Esophagus squamous epithelium (tissue), 4 donors: ENCODE measurements at regions not wholly inside any gene's neighbourhood (a gene's known extent, or its start where the extent isn't known, plus 50 kb on each side); places are given as distances from the start of the nearest gene placed in this dataset.

Experiments used
- POLR2A ChIP-seq, 4 donors: fragments of 450-650 bp; IDR thresholded peaks; one replicate each; pipeline ENCODE4 v1.6.1; 2017; ENCODE audit warnings: antibody characterized with exemption in 4 of 4, mild to moderate bottlenecking in 4 of 4, moderate library complexity in 3 of 4
- TF ChIP-seq, protein P1 (sequence below), 6 experiments: fragments of 450-650 bp in 4 of 6; fragments of 200-600 bp in 2 of 6; sonication (generic) in 2 of 6; IDR thresholded peaks; one replicate each; pipeline ENCODE4 v1.5.1; 2016 to 2019; ENCODE audit warnings: antibody characterized with exemption in 6 of 6, mild to moderate bottlenecking in 4 of 6, moderate library complexity in 4 of 6

- TF ChIP-seq, protein P1, sequence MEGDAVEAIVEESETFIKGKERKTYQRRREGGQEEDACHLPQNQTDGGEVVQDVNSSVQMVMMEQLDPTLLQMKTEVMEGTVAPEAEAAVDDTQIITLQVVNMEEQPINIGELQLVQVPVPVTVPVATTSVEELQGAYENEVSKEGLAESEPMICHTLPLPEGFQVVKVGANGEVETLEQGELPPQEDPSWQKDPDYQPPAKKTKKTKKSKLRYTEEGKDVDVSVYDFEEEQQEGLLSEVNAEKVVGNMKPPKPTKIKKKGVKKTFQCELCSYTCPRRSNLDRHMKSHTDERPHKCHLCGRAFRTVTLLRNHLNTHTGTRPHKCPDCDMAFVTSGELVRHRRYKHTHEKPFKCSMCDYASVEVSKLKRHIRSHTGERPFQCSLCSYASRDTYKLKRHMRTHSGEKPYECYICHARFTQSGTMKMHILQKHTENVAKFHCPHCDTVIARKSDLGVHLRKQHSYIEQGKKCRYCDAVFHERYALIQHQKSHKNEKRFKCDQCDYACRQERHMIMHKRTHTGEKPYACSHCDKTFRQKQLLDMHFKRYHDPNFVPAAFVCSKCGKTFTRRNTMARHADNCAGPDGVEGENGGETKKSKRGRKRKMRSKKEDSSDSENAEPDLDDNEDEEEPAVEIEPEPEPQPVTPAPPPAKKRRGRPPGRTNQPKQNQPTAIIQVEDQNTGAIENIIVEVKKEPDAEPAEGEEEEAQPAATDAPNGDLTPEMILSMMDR (IDR thresholded peaks at IDR 0.05): no peak
- TF ChIP-seq POLR2A (IDR thresholded peaks at IDR 0.05): no peak
Observed at GRCh38 chr18:38602341-38602740, 1036.7 kb upstream of the CELF4 start.
